ENCODE measurements at regions not wholly inside any gene's neighbourhood (a gene's known extent, or its start where the extent isn't known, plus 50 kb on each side); places are given as distances from the start of the nearest gene placed in this dataset.
A peak's percentile ranks its signal among the peaks of the same experiment; 100 is the strongest.

DNA sequence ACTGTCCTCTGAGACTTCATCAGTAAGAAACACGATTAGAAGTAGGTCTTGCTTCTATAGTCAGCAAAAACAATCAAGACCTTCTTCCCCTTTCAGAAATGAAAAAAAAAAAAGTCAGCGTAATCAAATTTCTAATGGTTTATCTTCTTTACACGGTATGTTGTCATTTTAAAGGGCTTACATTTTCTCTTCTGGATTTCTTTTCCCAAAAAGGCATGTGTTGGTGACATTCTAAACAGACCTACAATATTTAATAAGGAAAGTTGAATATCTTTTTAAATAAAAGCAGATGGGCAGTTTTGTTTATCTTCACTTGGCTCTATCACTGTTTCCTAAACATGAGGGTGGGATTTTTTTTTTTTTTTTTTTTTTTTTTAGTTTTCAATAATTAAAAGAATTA lies 197.3 kb upstream of the ADAMTS9 start:
- no peak for DNase-seq (ENCODE audit: low read depth)

DNA sequence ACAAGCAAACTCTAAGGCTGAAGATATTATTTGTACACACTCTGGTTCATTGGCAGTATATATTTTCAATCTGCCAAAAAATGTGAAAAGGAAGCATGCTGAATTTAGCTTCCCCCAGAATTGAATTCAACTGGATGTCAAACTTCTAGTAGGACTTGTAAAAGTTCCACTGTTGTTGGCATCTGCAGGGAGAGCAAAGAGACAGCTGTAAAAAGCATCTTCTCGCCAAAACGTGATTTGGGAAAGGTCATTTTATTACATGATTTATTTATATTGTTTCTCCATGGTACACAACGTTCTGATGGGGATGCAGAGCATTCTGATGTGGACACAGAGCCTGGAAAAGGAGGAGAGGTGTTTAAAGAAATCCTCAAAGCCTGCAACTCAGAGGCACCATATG lies 196.7 kb upstream of the ADAMTS9 start:
- no peak for DNase-seq (ENCODE audit: low read depth)

DNA sequence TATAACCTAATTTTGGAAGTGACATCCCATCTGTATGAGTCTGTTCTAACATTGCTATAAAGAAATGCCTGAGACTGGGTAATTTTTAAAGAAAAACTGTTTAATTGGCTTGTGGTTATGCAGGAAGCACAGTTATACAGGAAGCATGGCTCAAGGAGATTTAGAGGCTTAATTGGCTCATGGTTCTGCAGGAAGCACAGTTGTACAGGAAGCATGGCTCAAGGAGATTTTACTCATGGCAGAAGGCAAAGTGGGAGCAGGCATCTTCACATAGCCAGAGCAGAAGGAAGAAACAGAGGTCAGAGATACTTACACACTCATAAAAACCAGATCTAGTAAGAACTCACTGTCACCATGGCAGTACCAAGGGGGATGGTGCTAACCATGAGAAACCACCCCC lies 193.1 kb upstream of the ADAMTS9 start:
- DNase-seq (ENCODE audit: low read depth): no peak

GRCh38 chr3:64878362-64878761 lies 190.6 kb upstream of the ADAMTS9 start:
- no peak for DNase-seq (ENCODE audit: low read depth)

GRCh38 chr3:64873400-64873799 lies 185.6 kb upstream of the ADAMTS9 start:
- no peak for DNase-seq (ENCODE audit: low read depth)

GRCh38 chr3:64872345-64872744 lies 184.5 kb upstream of the ADAMTS9 start:
- DNase-seq (ENCODE audit: low read depth): no peak

DNA sequence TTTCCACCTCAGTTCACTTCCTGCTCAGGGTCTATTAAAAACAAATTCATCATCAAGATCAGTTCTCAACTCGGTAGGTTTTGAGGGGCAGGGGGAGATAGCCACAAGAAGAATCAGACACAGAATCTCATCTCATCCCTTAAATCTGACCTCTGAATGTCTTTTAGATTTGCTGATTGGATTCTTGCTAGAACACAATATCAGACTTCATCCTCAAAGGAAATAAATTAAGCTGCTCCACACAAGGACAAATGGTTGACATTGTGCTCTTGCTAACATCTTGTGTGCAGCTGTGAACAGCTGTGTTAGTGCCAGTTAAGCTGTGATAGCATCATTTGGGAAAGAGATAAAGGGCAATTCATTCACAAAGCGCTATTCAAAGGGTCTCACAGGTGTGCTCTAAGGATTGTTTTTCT lies 184.0 kb upstream of the ADAMTS9 start:
- DNase-seq (ENCODE audit: low read depth): no peak

GRCh38 chr3:64870876-64871646 lies 183.3 kb upstream of the ADAMTS9 start:
- DNase-seq (ENCODE audit: low read depth): no peak

DNA sequence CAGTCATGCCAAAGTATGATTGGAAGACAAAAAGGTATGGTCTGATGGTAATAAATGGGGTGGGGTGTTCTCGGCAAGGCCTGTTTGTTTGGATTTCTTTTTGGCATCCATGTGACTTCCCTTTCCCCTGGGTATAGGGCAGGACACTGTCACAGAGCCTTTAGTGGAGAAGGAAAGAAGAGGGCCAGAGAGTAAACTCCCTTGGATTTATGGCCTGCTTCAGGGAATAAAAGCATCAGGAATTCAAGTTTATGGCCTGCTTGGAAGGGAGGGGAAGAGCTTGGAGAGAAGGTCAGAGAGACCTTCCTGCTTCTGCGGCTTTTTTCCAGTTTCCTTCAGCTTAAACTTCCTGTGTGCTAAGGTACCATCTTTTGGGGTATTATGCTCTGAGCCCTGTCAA lies 179.4 kb upstream of the ADAMTS9 start:
- DNase-seq (ENCODE audit: low read depth): no peak

- no peak for DNase-seq (ENCODE audit: low read depth)
These were observed 178.2 kb upstream of the ADAMTS9 start for GRCh38 chr3:64865839-64866570.

- no peak for DNase-seq (ENCODE audit: low read depth)
These were observed 175.7 kb upstream of the ADAMTS9 start for GRCh38 chr3:64863226-64864212.

- no peak for DNase-seq (ENCODE audit: low read depth)
These were observed 173.9 kb upstream of the ADAMTS9 start for GRCh38 chr3:64861684-64862083.

- no peak for DNase-seq (ENCODE audit: low read depth)
These were observed 172.7 kb upstream of the ADAMTS9 start for GRCh38 chr3:64860536-64860870.

DNA sequence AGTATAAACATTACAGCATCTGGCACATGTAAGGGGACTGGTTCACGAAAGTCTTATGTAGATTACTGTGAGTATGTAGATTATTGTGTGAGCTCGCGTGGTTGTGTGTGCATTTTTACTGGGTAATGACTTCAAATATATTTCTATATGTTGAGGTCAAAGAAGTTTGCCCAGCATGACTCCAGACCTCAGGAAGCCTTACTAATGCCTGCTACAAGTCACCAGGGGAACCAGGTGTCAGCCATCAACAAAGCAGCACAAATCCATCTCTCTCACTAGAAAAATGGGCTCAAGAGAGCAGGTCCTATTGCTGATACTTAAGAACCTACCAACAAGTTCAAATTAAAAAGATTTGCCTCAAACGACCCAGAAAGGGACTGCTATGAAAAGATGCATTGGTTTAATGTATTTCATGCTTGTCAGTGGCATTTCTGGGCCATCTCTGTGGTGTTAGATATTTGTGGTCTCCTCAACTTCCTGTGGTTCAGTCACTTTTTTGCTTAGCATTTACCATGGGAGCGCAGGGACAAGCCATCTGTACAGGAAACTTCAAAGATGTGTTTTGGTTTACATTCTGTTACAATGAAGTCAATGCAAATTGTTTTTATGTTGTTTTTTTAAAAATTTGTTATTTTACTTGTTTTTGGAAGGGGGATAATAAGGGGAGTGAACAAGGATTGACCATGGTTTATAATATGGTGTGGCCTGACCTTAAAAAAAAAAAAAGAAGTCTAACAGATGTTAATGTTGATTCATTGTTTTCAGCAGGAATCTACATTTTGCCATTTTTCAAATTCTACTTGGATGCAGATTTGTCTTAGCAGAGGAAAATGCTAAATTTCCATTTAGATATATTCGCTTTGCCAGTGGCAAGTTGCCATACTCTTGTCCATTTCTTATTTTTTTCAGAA lies 172.1 kb upstream of the ADAMTS9 start:
- no peak for DNase-seq (ENCODE audit: low read depth)

DNA sequence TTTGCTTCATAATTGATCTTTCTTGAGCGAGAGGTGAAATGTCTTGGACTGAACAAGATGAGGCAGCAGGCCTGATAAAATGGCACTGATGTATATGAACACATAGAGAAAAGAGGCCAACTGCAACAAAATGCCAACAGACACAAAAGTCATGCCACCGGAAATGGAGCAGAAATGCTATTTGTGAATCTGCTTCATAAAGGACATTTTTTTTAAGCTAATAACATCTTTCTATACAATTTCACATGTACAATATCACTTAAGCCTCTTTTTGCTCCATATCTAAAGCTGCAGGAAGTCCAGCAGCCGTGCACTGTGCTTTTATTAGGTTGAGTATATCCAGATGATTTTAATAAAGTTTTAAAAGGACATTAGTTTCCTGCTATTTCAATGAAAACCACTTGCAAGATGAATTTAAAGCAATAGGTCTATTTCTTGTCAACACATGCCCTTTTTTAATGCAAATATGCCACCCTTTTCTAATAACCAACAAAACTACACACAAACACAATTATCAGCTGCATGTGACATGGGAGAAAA lies 169.2 kb upstream of the ADAMTS9 start:
- no peak for DNase-seq (ENCODE audit: low read depth)

DNA sequence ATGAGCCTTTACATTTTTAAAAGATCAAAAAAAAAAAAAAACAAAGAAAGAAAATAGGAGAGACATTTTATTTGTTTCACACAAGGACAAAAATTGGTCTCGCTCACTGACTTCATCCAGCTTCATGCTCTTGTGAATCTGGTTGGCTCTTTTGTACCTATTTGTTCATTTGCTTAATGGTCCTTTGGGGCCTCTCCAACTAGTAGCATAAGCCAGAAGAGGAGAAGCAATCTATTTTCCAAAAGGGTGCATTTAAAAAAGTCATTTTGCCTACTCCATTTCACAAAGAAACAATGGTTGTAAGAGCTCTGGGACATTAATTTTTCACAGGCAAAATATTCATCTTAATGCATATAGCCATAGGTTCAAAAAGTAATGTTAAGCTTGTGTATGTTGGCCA lies 168.3 kb upstream of the ADAMTS9 start:
- DNase-seq (ENCODE audit: low read depth): no peak

- DNase-seq (ENCODE audit: low read depth): no peak
These were observed 165.7 kb upstream of the ADAMTS9 start for GRCh38 chr3:64853456-64853855.

- no peak for DNase-seq (ENCODE audit: low read depth)
These were observed 164.9 kb upstream of the ADAMTS9 start for GRCh38 chr3:64852738-64853137.

DNA sequence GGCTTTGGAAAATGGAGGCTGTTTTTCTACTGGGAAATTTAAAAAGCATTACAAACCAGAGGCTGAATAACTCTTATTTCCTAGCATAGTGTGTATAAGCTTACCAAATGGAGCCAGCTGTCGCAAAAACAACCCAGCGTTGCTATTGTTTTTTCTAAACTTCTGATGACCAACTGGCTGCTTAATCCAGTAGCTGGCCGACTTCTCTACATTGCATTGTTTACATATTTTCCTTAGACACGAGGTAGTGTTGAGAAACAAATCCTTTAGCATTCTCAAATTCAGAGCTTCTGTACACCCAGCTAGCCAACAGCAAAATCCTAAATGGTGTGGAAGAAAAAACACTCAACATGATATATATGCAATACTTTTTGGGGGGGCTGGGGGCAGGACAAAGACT lies 161.0 kb upstream of the ADAMTS9 start:
- peak; percentile 6 for DNase-seq (ENCODE audit: low read depth)

GRCh38 chr3:64848127-64848800 lies 160.5 kb upstream of the ADAMTS9 start:
- no peak for DNase-seq (ENCODE audit: low read depth)

- no peak for DNase-seq (ENCODE audit: low read depth)
These were observed 156.8 kb upstream of the ADAMTS9 start for GRCh38 chr3:64844558-64844957.
